Natural killer cell (primary cell): ENCODE measurements at regions not wholly inside any gene's neighbourhood (a gene's known extent, or its start where the extent isn't known, plus 50 kb on each side); places are given as distances from the start of the nearest gene placed in this dataset.
A peak's percentile ranks its signal among the peaks of the same experiment; 100 is the strongest.

Experiments used
- ATAC-seq, 3 donors: fragments of 150-1000 bp in 2 of 3; fragments of 200-7000 bp in 1 of 3; cut with Tn5 transposase; 1 replicate in 1 of 3; 2 replicates in 2 of 3; pipeline ENCODE4 v1.10.0; 2021; ENCODE audit warnings: mild to moderate bottlenecking in 2 of 3, moderate library complexity in 2 of 3
- DNase-seq, 2 donors: peaks; one replicate each; pipeline versions ENCODE4 v3.0.0 to v3.0.0-alpha.2; 2013 to 2021; ENCODE audit warnings: mixed read lengths in 1 of 2
- H3K27ac ChIP-seq: one replicate; pipeline ENCODE4 v1.5.1; 2013; ENCODE audit warnings: mild to moderate bottlenecking, low read length
- H3K27me3 ChIP-seq: one replicate; pipeline ENCODE4 v1.6.1; 2013; ENCODE audit warnings: low read length; ENCODE audit not compliant: control insufficient read depth, insufficient read depth
- H3K36me3 ChIP-seq: one replicate; pipeline ENCODE4 v1.6.1; 2013; ENCODE audit warnings: low read length; ENCODE audit not compliant: control insufficient read depth, insufficient read depth
- H3K4me1 ChIP-seq: one replicate; pipeline ENCODE4 v1.6.1; 2013; ENCODE audit warnings: low read length; ENCODE audit not compliant: control insufficient read depth, insufficient read depth
- H3K4me3 ChIP-seq: one replicate; pipeline ENCODE4 v1.5.1; 2013; ENCODE audit warnings: low read length
- H3K9me3 ChIP-seq: one replicate; pipeline ENCODE4 v1.6.1; 2013; ENCODE audit warnings: low read length; ENCODE audit not compliant: control insufficient read depth, insufficient read depth
- H3K27ac Mint-ChIP-seq, 2 donors: one replicate each; pipeline ENCODE4 v1.8.0; 2022; ENCODE audit warnings: mild to moderate bottlenecking in 2 of 2, mixed read lengths in 2 of 2, moderate library complexity in 1 of 2
- H3K27me3 Mint-ChIP-seq, 2 donors: one replicate each; pipeline ENCODE4 v1.8.0; 2022; ENCODE audit warnings: low read depth in 2 of 2, mixed read lengths in 2 of 2
- H3K36me3 Mint-ChIP-seq: one replicate; pipeline ENCODE4 v1.8.0; 2022; ENCODE audit warnings: mixed read lengths
- H3K4me1 Mint-ChIP-seq, 2 donors: one replicate each; pipeline ENCODE4 v1.8.0; 2022; ENCODE audit warnings: mixed read lengths in 2 of 2
- H3K4me3 Mint-ChIP-seq: one replicate; pipeline ENCODE4 v1.8.0; 2022; ENCODE audit warnings: mild to moderate bottlenecking, moderate library complexity, mixed read lengths
- H3K9me3 Mint-ChIP-seq, 2 donors: one replicate each; pipeline ENCODE4 v1.8.0; 2022; ENCODE audit warnings: mixed read lengths in 2 of 2
- WGBS: methylation state at CpG from one replicate; pipeline ENCODE4 v1.1.7; 2013; ENCODE audit warnings: missing lambda C conversion rate; ENCODE audit not compliant: insufficient coverage; 5-methylcytosine and 5-hydroxymethylcytosine counted together
- intact Hi-C: fragments of 100-400 bp; cut with micrococcal nuclease; formaldehyde crosslinking; loops from one replicate; pipeline ENCODE4 v1.14.2; 2022
- TF ChIP-seq, protein P1 (sequence below): fragments of 200-600 bp; IDR thresholded peaks from one replicate; pipeline ENCODE4 v1.8.0; 2022; ENCODE audit warnings: antibody characterized with exemption

DNA sequence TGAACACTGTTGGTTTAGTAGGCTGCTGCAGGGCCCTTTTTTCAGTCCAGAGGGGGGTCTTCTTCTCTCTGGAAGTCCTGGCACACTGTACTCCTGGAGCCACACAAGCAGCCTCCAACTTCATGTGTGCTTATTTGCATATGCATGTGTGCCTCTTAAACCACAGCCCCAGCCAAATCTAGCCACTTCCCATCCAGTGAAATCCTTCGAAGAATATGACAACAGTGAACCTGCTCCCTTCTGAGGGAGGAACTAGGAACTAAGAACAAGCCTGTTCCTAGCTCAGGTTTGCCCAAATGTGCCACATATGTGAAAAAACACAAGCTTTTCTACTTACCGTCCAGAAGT, 348.5 kb downstream of the FOXO1 start:
- no peak for ATAC-seq
- WGBS = 39% methylated on average over 2 of the region's 2 CpGs

DNA sequence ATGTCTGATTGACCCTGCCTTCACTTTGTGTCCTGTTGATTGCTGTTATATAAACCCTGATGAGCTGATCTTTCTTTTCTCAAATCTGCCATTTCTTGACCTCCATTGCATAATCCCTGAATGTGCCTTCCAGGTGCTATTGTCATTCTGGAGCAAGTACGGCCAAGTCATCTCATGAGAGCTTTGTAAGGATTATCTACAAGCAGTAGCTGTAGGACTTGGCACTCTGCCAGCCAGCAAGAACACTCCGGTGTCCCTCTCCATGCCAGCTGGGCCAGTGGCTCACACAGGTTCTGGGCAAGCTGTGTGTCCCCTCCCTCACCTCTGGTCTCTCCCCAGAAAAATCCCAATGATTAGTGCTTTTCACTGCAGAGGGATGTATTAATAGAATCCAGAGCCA, 348.1 kb downstream of the FOXO1 start:
- intact Hi-C loops = no loop called here
- Mint-ChIP-seq H3K27me3 (no peaks in the 10 kb centered on the region), H3K9me3 (no peaks in the 10 kb centered on the region), H3K27ac (no peak overlapping the region), H3K36me3 (no peaks in the 10 kb centered on the region), H3K4me3 (no peak overlapping the region), H3K4me1 (peaks cover 0 to 6% of the 10 kb centered on the region in 2 donors)
- Histone ChIP-seq H3K4me1 (no peaks in the 10 kb centered on the region), H3K4me3 (no peak overlapping the region), H3K36me3 (no peaks in the 10 kb centered on the region), H3K9me3 (no peaks in the 10 kb centered on the region), H3K27me3 (no peaks in the 10 kb centered on the region), H3K27ac (no peak overlapping the region)
- ATAC-seq = no peak
- TF ChIP-seq, protein P1, sequence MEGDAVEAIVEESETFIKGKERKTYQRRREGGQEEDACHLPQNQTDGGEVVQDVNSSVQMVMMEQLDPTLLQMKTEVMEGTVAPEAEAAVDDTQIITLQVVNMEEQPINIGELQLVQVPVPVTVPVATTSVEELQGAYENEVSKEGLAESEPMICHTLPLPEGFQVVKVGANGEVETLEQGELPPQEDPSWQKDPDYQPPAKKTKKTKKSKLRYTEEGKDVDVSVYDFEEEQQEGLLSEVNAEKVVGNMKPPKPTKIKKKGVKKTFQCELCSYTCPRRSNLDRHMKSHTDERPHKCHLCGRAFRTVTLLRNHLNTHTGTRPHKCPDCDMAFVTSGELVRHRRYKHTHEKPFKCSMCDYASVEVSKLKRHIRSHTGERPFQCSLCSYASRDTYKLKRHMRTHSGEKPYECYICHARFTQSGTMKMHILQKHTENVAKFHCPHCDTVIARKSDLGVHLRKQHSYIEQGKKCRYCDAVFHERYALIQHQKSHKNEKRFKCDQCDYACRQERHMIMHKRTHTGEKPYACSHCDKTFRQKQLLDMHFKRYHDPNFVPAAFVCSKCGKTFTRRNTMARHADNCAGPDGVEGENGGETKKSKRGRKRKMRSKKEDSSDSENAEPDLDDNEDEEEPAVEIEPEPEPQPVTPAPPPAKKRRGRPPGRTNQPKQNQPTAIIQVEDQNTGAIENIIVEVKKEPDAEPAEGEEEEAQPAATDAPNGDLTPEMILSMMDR = no peak
- WGBS = 56% methylated on average over 2 of the region's 2 CpGs
- peak in 1 of 2 donors; percentile 33 for DNase-seq

More for the DNA sequence above, 348.5 kb downstream of the FOXO1 start:
- H3K4me1 ChIP-seq = no peaks in the 10 kb centered on the region
- intact Hi-C loops = no loop called here
- no peaks in the 10 kb centered on the region for H3K36me3 ChIP-seq
- Mint-ChIP-seq H3K36me3 (no peaks in the 10 kb centered on the region), H3K4me3 (no peak overlapping the region), H3K27me3 (no peaks in the 10 kb centered on the region), H3K27ac (no peak overlapping the region), H3K9me3 (no peaks in the 10 kb centered on the region), H3K4me1 (peaks cover 0 to 6% of the 10 kb centered on the region in 2 donors)
- no peaks in the 10 kb centered on the region for H3K9me3 ChIP-seq
- H3K4me3 ChIP-seq = no peak overlapping the region
- peak in 1 of 2 donors; percentile 15 for DNase-seq
- no peak overlapping the region for H3K27ac ChIP-seq
- TF ChIP-seq, protein P1 = no peak
- H3K27me3 ChIP-seq = no peaks in the 10 kb centered on the region

DNA sequence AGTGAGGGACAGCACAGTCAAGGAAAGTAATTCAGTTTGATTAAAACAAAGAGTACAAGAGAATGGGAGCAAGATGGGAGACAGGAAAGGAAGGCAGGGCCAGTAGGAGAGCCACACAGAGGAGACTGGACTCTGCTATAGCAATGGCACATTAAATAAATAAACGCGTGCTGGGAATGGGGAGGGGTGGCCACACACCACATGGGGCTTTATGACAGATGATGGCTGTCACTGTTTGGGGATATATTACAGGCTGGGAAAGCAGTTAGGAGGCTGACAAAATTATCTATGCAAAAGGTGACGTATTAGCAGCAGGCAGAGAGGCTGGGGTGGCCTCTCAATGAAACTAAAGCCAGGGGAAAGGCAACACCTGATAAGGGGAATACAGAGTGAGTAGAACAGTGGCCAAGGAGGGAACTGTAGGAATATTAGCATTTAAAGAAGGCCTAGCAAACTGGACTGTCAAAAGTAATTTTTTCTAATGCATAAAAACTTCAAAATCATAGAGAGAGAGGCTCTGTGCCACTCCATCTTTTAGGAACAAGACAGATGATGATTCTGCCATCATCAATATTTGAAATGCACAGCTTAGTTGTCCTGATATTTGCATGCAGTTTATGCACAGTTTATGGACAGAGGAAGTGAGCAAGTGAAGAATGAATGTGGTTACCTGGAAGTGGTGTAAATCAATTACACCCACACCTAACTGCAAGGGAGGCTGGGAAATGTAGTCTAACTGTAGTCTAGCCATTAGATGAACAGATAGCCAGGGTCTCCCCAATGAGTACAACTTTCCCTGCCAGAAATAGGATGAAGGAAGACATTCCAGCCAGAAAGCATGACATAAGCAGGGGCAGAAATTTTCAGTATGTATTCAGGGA, 346.5 kb downstream of the FOXO1 start:
- H3K27ac ChIP-seq = no peak overlapping the region
- no peaks in the 10 kb centered on the region for H3K9me3 Mint-ChIP-seq
- TF ChIP-seq, protein P1 = no peak
- 79% methylated on average over 3 of the region's 3 CpGs for WGBS
- intact Hi-C loops = no loop called here
- no peak overlapping the region for H3K4me3 ChIP-seq
- H3K4me1 ChIP-seq = no peaks in the 10 kb centered on the region
- peak in 1 of 2 donors; percentile 22 for DNase-seq
- H3K27ac Mint-ChIP-seq = no peak overlapping the region
- H3K36me3 ChIP-seq = no peaks in the 10 kb centered on the region
- peaks cover 7% of the 10 kb centered on the region for H3K36me3 Mint-ChIP-seq
- H3K4me1 Mint-ChIP-seq = peaks cover 0 to 6% of the 10 kb centered on the region in 2 donors
- ATAC-seq = no peak
- no peaks in the 10 kb centered on the region for H3K9me3 ChIP-seq
- H3K27me3 ChIP-seq = no peaks in the 10 kb centered on the region
- H3K4me3 Mint-ChIP-seq = no peak overlapping the region
- peaks cover 5 to 11% of the 10 kb centered on the region in 2 donors for H3K27me3 Mint-ChIP-seq

DNA sequence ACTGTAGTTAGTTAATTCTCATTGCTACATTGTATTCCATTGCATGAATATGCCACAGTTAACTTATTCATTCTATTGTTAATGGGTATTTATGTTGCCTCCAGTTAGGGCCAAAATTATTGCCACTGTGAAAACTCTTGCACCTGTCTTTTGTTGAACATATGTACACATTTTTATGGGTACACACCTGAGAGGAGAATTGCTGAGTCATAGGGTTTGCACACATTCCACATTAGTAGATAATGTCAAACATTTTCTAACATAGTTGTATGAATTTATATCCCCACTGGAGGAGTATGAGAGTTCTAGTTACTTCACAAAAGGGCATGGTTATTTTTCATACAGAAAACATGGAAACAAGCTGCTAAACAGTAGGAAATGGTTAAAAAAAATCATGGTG, 338.4 kb downstream of the FOXO1 start:
- Histone ChIP-seq H3K27ac (no peak overlapping the region), H3K27me3 (no peaks in the 10 kb centered on the region), H3K36me3 (no peaks in the 10 kb centered on the region), H3K4me1 (no peaks in the 10 kb centered on the region), H3K9me3 (no peaks in the 10 kb centered on the region), H3K4me3 (no peak overlapping the region)
- TF ChIP-seq, protein P1 = no peak
- intact Hi-C loops = no loop called here
- no peak overlapping the region for H3K4me3 Mint-ChIP-seq
- ATAC-seq (no peak), DNase-seq (no peak)
- no peaks in the 10 kb centered on the region for H3K9me3 Mint-ChIP-seq
- peaks cover 0 to 10% of the 10 kb centered on the region in 2 donors for H3K4me1 Mint-ChIP-seq
- peaks cover 7% of the 10 kb centered on the region for H3K36me3 Mint-ChIP-seq
- peaks cover 11 to 19% of the 10 kb centered on the region in 2 donors for H3K27me3 Mint-ChIP-seq
- H3K27ac Mint-ChIP-seq = no peak overlapping the region
